Activated CD4-positive, alpha-beta memory T cell treated with anti-CD3 and anti-CD28 coated beads for 36 hours (primary cell): ENCODE measurements at regions not wholly inside any gene's neighbourhood (a gene's known extent, or its start where the extent isn't known, plus 50 kb on each side); places are given as distances from the start of the nearest gene placed in this dataset.
"Not testable (repeated sequence)": the region's sequence is repeated elsewhere in the genome, so short reads cannot be mapped to it uniquely, and the experiment has no call there.

ENCODE experiments used
- CTCF ChIA-PET: fragments of 350-600 bp; sonication (Branson Sonifier 250); formaldehyde crosslinking; loops from one replicate; lab custom pipeline; 2021; ENCODE audit warnings: antibody characterized with exemption, inconsistent platforms; lab: Charles Lee
- POLR2A ChIA-PET: fragments of 350-600 bp; sonication (Branson Sonifier 250); formaldehyde crosslinking; loops from one replicate; lab custom pipeline; 2021; ENCODE audit warnings: antibody characterized with exemption; lab: Charles Lee
- DNase-seq: peaks from one replicate; pipeline ENCODE4 v3.0.0-alpha.2; 2020
- H3K27ac Mint-ChIP-seq: one replicate; pipeline ENCODE4 v1.8.0; 2021; ENCODE audit warnings: mixed read lengths
- H3K27me3 Mint-ChIP-seq: one replicate; pipeline ENCODE4 v1.8.0; 2021; ENCODE audit warnings: mixed read lengths
- H3K36me3 Mint-ChIP-seq: one replicate; pipeline ENCODE4 v1.8.0; 2021; ENCODE audit warnings: mixed read lengths
- H3K4me1 Mint-ChIP-seq: one replicate; pipeline ENCODE4 v1.8.0; 2021; ENCODE audit warnings: low read depth, mixed read lengths
- H3K4me3 Mint-ChIP-seq: one replicate; pipeline ENCODE4 v1.8.0; 2021; ENCODE audit warnings: mild to moderate bottlenecking, mixed read lengths
- H3K9me3 Mint-ChIP-seq: one replicate; pipeline ENCODE4 v1.8.0; 2021; ENCODE audit warnings: mixed read lengths
- intact Hi-C: fragments of 100-400 bp; cut with micrococcal nuclease; formaldehyde crosslinking; loops from one replicate; pipeline ENCODE4 v1.15.1; 2023

DNA sequence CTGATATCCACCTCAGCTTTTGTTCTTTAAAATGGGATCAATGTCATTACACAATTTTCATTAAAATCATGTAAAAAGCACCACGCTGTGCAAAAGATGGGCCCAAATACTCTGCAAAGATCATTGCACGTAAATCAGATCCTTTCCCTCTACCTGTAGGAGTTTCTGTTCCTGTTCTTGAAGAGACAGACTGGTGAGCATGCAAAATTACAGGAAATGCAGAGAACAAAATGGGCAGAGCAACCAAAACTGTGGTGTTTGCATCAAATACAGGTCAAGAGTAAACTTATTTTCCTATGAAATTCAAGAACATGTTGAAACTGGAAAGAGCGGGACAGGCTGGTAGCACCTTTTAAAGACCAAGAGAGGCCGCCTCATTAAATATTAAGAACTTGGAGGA lies 294.9 kb upstream of the ADGRL2 start:
- H3K36me3 Mint-ChIP-seq, result no peaks in the 10 kb centered on the region
- DNase-seq, result no peak
- H3K27ac Mint-ChIP-seq, result no peak overlapping the region
- no peak overlapping the region for H3K4me3 Mint-ChIP-seq
- ChIA-PET POLR2A (no interaction called here), CTCF (no interaction called here)
- intact Hi-C loops, result no loop called here
- no peaks in the 10 kb centered on the region for H3K9me3 Mint-ChIP-seq
- H3K4me1 Mint-ChIP-seq, result no peaks in the 10 kb centered on the region
- no peaks in the 10 kb centered on the region for H3K27me3 Mint-ChIP-seq

DNA sequence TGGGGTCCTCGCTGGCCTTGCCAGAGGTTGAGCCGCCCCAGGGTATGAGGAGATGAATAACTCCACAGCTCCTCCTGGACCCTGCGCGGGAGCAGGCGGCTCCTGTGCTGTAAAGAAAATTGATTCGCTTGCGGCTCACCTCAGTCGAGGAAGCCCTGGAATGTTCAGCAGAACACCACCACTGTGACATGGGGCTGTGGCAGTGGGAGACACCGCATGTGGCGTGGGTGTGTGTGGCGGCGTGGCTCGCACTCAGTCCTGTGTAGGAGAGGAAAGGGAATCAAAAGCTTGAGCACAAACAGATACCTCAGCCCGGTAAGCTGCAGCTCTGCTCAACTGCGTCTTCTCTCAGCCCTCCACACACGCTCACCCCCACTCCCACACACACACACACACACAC lies 295.9 kb upstream of the ADGRL2 start:
- POLR2A ChIA-PET, intact Hi-C loops, H3K9me3 Mint-ChIP-seq, H3K27ac Mint-ChIP-seq, H3K36me3 Mint-ChIP-seq, DNase-seq, H3K4me1 Mint-ChIP-seq, H3K4me3 Mint-ChIP-seq, H3K27me3 Mint-ChIP-seq, CTCF ChIA-PET: not testable (repeated sequence)

DNA sequence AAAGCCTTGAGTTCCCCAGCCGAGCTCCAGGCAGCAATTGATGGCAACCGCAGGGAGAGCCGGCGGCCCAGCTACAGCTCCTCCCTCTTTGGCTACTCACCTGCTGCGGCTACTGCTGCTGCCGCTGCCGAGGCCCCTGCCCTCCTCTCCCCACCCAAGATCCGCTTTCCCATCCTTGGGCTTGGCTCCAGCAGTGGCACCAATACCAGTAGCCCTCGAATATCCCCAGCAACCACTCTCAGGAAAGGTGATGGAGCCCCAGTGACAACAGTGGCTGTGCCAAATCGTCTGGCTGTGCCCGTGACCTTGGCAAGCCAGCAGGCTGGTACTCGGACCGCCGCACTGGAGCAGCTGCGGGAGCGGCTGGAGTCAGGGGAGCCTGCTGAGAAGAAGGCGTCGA lies 298.0 kb upstream of the ADGRL2 start:
- H3K4me1 Mint-ChIP-seq, intact Hi-C loops, POLR2A ChIA-PET, CTCF ChIA-PET, DNase-seq, H3K9me3 Mint-ChIP-seq, H3K4me3 Mint-ChIP-seq, H3K36me3 Mint-ChIP-seq, H3K27ac Mint-ChIP-seq, H3K27me3 Mint-ChIP-seq: not testable (repeated sequence)

DNA sequence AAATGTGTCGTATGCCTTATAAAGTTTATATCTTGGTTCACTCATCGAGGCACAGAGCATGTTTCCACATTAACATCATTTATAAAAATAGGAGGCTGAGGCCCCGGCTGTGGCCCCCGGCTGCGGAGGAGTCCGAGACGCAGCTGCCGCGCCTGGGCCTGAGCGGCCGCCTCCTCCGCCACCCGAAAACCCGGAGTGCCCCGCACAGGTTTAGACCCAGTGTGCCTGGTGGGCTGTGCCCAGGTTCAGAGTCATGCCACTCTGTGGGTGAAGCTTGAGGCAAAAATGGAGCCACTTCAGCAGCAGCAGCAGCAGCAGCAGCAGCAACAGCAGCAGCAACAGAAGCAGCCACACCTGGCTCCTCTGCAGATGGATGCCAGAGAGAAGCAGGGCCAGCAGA lies 299.2 kb upstream of the ADGRL2 start:
- DNase-seq, H3K27me3 Mint-ChIP-seq, H3K36me3 Mint-ChIP-seq, CTCF ChIA-PET, POLR2A ChIA-PET, H3K4me1 Mint-ChIP-seq, intact Hi-C loops, H3K27ac Mint-ChIP-seq, H3K4me3 Mint-ChIP-seq, H3K9me3 Mint-ChIP-seq: not testable (repeated sequence)

DNA sequence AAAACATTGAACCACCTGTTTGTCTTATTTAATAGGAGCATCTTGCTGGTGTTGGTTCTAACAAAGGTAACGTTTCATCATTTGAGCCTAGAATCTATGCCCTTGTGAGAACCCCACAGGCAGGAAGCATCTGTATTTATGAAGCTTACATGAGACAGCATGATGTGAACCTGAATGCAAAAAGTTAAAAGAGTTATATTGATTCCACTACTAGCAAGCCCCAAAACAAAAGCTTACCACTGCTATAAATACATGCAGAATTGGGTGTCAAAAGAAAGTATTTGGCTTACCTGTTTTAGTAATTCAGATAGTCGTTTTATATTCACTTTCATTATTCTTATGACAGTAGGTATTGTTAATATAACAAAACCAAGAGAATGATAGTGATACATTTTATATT lies 301.2 kb upstream of the ADGRL2 start:
- Mint-ChIP-seq H3K9me3 (no peaks in the 10 kb centered on the region), H3K27me3 (no peaks in the 10 kb centered on the region), H3K27ac (no peak overlapping the region), H3K4me1 (no peaks in the 10 kb centered on the region), H3K4me3 (no peak overlapping the region), H3K36me3 (no peaks in the 10 kb centered on the region)
- intact Hi-C loops, result no loop called here
- ChIA-PET POLR2A (no interaction called here), CTCF (no interaction called here)
- DNase-seq, result no peak

DNA sequence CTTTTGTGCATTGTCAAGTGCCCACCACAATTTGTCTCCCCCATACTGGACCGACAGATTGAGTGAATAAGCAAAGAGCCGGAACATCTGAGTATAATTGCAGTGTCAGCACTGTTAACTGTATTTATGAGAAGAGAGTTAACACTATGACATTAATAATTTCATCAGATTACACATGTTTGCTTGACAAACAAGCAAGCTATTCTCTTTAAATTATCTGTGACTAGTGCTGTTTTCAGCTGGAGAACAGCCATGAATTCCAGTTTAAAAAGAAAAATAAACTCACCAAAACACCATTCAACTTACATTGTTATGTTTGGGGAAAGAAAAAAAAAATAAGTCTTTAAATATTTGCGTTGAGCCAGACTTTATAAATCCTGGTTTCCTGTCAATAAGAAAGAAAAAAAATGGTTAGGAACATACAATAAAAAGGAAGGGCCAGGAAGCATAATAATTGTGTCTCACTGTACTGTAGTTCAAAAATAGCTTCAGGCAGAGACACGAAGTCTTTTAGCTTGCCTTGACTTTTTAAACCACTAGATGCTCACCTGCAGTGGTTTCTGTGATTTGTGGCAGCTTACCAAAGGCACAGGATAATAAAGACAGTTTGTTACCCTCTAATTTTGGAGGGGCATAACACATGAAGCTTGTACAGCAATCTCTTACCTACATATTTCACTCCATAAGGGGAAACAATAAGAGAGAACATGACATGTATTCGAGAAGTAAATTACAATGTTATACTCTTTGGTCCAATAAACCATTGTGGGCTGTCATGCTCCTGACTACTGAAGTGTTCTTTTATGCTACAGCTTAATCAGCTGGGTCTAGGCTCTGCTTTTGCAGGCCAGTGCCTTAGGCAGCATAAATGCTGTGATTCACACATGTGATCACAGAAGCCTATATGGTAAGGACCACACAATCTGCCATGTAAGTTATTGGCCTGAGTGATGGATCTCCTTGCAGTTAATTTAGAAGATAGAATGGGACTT lies 302.0 kb upstream of the ADGRL2 start:
- ChIA-PET CTCF (no interaction called here), POLR2A (interaction anchor here (0.5 kb wide), 1 partner anchor 988 kb away, joined by 4 read pairs; no protein-coding TSS in a partner anchor)
- intact Hi-C loops, result no loop called here
- no peaks in the 10 kb centered on the region for H3K27me3 Mint-ChIP-seq
- H3K27ac Mint-ChIP-seq, result no peak overlapping the region
- no peaks in the 10 kb centered on the region for H3K9me3 Mint-ChIP-seq
- DNase-seq, result no peak
- H3K4me3 Mint-ChIP-seq, result no peak overlapping the region
- no peaks in the 10 kb centered on the region for H3K4me1 Mint-ChIP-seq
- no peaks in the 10 kb centered on the region for H3K36me3 Mint-ChIP-seq

DNA sequence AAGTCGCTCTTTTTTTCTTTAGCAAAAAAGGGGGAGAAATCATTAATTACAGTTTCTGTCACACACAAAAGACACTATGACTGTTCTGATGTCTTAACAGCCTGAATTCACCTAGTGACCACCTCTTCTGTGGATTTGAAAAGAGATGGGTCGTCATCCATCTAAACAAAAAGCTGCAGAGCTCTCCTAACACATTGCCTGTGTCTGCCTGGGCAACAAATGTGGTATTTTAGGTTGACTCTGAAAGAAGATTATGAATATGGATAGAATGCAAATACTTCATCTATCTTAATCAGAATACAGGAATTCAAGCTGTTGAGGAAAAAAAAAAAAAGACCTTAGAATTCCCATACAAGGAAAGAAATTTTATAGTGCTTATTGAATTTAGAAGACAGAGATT lies 304.4 kb upstream of the ADGRL2 start:
- intact Hi-C loops, result no loop called here
- no peaks in the 10 kb centered on the region for H3K36me3 Mint-ChIP-seq
- ChIA-PET CTCF (no interaction called here), POLR2A (no interaction called here)
- no peak for DNase-seq
- no peaks in the 10 kb centered on the region for H3K27me3 Mint-ChIP-seq
- H3K4me3 Mint-ChIP-seq, result no peak overlapping the region
- no peaks in the 10 kb centered on the region for H3K9me3 Mint-ChIP-seq
- H3K27ac Mint-ChIP-seq, result no peak overlapping the region
- no peaks in the 10 kb centered on the region for H3K4me1 Mint-ChIP-seq

DNA sequence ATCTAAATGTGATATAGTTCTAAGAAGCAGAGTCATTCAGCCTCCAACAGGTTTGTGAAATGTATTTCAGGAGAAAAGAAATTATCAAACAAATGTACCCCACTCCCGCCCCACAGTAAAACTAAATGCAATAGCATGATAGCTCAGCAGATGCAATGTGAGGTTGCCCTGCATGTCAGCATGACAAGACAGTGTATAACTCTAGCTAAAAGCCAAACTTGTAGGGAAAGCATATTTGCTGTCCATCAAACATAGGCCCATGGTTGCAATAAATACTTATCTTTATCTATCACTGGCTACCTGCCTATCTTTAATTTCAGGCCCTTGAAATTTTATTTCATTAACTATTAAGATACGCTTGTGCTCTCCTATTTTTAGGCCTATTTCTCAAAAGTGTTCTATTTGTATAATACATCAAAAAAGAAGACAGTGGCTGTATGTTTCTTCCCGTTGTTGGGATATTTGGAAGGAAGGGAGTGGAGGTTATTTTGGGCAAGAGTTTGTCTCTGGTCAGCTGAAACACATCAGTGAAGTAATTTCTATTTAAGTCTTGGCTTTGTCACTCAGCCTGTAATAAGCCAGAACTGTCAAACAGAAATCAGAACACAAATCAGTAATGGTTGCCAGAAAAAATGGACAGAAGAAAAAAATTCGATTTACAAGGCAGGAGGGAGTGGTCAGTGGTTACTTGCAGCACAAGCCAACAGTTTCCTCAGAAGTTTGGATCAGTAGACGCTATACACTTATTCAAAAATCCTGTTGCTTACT lies 307.4 kb upstream of the ADGRL2 start:
- no peaks in the 10 kb centered on the region for H3K36me3 Mint-ChIP-seq

DNA sequence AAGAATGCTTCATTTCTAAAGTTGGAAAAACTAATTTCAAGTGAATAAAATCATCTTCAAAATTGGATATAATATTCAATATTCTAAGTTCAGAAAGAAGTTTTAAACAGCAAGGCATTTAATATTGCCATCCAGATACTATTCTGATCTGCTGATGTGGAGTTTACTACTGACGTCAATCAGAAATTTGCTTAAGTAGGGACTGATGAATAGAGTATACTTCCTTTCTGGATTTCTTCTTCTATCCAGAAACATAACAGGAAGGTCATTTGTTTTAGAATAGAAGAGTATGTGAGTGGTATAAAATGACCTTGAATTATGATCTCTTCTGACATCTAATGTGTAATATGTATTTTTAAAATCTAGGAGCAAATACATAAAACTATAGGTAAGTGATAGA lies 308.1 kb upstream of the ADGRL2 start:
- intact Hi-C loops, result no loop called here
- H3K36me3 Mint-ChIP-seq, result no peaks in the 10 kb centered on the region
- ChIA-PET CTCF (no interaction called here), POLR2A (no interaction called here)
- H3K4me3 Mint-ChIP-seq, result no peak overlapping the region
- no peaks in the 10 kb centered on the region for H3K4me1 Mint-ChIP-seq
- no peak for DNase-seq
- peaks cover 9% of the 10 kb centered on the region for H3K9me3 Mint-ChIP-seq
- no peaks in the 10 kb centered on the region for H3K27me3 Mint-ChIP-seq
- H3K27ac Mint-ChIP-seq, result no peak overlapping the region

More for the DNA sequence above, 307.4 kb upstream of the ADGRL2 start:
- intact Hi-C loops, result no loop called here
- Mint-ChIP-seq H3K27ac (no peak overlapping the region), H3K4me3 (no peak overlapping the region), H3K27me3 (no peaks in the 10 kb centered on the region), H3K9me3 (peaks cover 9% of the 10 kb centered on the region), H3K4me1 (no peaks in the 10 kb centered on the region)
- POLR2A ChIA-PET, result no interaction called here
- CTCF ChIA-PET, result no interaction called here
- no peak for DNase-seq

DNA sequence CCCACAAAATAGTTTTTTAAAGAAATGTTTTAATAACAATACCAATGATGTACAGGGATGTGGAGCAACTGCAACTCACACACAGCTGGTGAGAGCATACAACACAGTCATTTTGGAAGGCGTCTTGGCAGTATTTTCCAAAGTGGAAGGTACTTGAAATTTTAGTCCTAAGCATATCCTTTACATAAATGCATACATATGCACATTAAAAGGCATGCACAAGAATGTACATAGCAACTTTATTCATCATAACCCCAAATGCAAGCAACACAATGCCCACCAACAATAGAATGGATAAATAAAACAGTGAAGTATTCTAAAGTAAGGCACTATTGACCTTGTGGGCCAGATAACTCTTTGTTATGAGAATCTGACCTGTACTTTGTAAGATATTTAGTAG lies 310.1 kb upstream of the ADGRL2 start:
- H3K9me3 Mint-ChIP-seq, result peaks cover 9% of the 10 kb centered on the region
- DNase-seq, result no peak
- intact Hi-C loops, result no loop called here
- POLR2A ChIA-PET, result no interaction called here
- CTCF ChIA-PET, result no interaction called here
- H3K27me3 Mint-ChIP-seq, result no peaks in the 10 kb centered on the region
- H3K36me3 Mint-ChIP-seq, result no peaks in the 10 kb centered on the region
- H3K27ac Mint-ChIP-seq, result no peak overlapping the region
- H3K4me3 Mint-ChIP-seq, result no peak overlapping the region
- H3K4me1 Mint-ChIP-seq, result no peaks in the 10 kb centered on the region

DNA sequence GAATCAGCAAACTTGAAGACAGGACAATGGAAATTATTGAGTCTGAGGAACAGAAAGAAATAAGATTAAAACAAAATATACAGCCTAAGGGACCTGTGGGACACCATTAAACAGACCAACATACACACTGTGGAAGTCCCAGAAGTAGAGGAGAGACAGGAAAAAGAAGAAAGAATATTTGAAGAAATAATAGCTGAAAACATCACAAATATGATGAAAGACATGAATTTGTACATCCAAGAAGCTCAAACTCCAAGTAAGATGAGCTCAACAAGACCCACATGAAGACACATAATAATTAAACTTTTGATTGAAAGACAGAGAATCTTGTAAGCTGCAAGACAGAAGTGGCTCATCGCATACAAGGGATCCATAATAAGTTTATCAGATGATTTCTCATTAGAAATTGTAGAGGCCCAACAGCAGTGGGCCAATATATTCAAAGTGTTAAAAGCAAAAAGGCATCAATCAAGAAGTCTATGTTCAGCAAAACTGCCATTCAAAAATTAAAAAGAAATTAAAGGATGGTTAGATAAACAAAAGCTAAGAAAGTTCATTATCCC lies 311.3 kb upstream of the ADGRL2 start:
- ChIA-PET POLR2A (no interaction called here), CTCF (no interaction called here)
- H3K27me3 Mint-ChIP-seq, result no peaks in the 10 kb centered on the region
- no peak overlapping the region for H3K27ac Mint-ChIP-seq
- H3K4me1 Mint-ChIP-seq, result no peaks in the 10 kb centered on the region
- H3K4me3 Mint-ChIP-seq, result no peak overlapping the region
- peaks cover 9% of the 10 kb centered on the region for H3K9me3 Mint-ChIP-seq
- intact Hi-C loops, result no loop called here
- no peaks in the 10 kb centered on the region for H3K36me3 Mint-ChIP-seq
- no peak for DNase-seq

DNA sequence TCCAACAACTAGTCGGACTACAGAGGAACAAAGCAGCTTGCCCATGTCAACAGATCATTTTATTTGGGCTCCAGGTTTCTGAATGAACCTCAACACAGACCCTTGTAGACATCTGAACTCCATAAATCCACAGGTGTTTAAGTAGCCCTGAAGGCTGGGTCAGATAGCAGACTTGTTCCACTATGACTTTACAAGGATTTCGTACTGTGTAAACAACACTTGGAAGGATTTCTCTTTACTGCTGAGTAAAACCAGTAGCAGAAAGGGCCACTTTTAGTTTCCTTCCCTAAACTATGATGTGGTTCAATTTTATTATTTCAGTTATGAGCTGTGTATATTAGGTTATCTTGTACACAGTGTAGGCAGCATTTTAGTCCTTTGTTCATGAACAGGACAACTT lies 316.4 kb upstream of the ADGRL2 start:
- POLR2A ChIA-PET, result no interaction called here
- peaks cover 5% of the 10 kb centered on the region for H3K9me3 Mint-ChIP-seq

More for the DNA sequence above, 316.4 kb upstream of the ADGRL2 start:
- intact Hi-C loops, result no loop called here
- CTCF ChIA-PET, result no interaction called here
- H3K36me3 Mint-ChIP-seq, result no peaks in the 10 kb centered on the region
- no peaks in the 10 kb centered on the region for H3K4me1 Mint-ChIP-seq
- no peaks in the 10 kb centered on the region for H3K27me3 Mint-ChIP-seq
- H3K27ac Mint-ChIP-seq, result no peak overlapping the region
- H3K4me3 Mint-ChIP-seq, result no peak overlapping the region
- no peak for DNase-seq
